Astrocyte (in vitro differentiated cells and primary cell): ENCODE measurements at regions not wholly inside any gene's neighbourhood (a gene's known extent, or its start where the extent isn't known, plus 50 kb on each side); places are given as distances from the start of the nearest gene placed in this dataset.

Experiments
- DNase-seq: peaks from one replicate; pipeline ENCODE4 v3.0.0-alpha.2; 2010; ENCODE audit warnings: low read depth
- FAIRE-seq: peaks from 2 replicates; lab custom pipeline; 2011; peaks lifted over from hg19 to GRCh38; lab: Jason Lieb, UNC
- H2AFZ ChIP-seq: 2 replicates; pipeline ENCODE4 v1.6.0; 2012; ENCODE audit warnings: low read depth, low read length, inconsistent platforms
- H3K27ac ChIP-seq: 2 replicates; pipeline ENCODE4 v1.5.1; 2011; ENCODE audit warnings: low read depth, low read length, inconsistent platforms
- H3K27me3 ChIP-seq: 2 replicates; pipeline ENCODE4 v1.6.0; 2011; ENCODE audit warnings: low read length, inconsistent platforms; ENCODE audit not compliant: insufficient read depth
- H3K36me3 ChIP-seq: 2 replicates; pipeline ENCODE4 v1.5.1; 2011; ENCODE audit warnings: low read length, inconsistent platforms; ENCODE audit not compliant: insufficient read depth
- H3K4me1 ChIP-seq: 2 replicates; pipeline ENCODE4 v1.5.1; 2011; ENCODE audit warnings: low read length, inconsistent platforms; ENCODE audit not compliant: insufficient read depth
- H3K4me2 ChIP-seq: 2 replicates; pipeline ENCODE4 v1.6.0; 2012; ENCODE audit warnings: low read length, inconsistent platforms
- H3K4me3 ChIP-seq: 2 replicates; pipeline ENCODE4 v1.5.1; 2011; ENCODE audit warnings: low read depth, mild to moderate bottlenecking, low read length, inconsistent platforms; ENCODE audit not compliant: insufficient read depth
- H3K79me2 ChIP-seq: 2 replicates; pipeline ENCODE4 v1.6.0; 2012; ENCODE audit warnings: mild to moderate bottlenecking, low read length, inconsistent platforms; ENCODE audit not compliant: insufficient read depth
- H3K9ac ChIP-seq: 2 replicates; pipeline ENCODE4 v1.6.0; 2012; ENCODE audit warnings: mild to moderate bottlenecking, low read length, inconsistent platforms
- H3K9me3 ChIP-seq: 2 replicates; pipeline ENCODE4 v1.5.1; 2012; ENCODE audit warnings: low read depth, mild to moderate bottlenecking, low read length, inconsistent platforms; ENCODE audit not compliant: insufficient read depth
- H4K20me1 ChIP-seq: 2 replicates; pipeline ENCODE4 v1.6.0; 2012; ENCODE audit warnings: low read length, inconsistent platforms; ENCODE audit not compliant: insufficient read depth
- H3K27ac Mint-ChIP-seq: one replicate; pipeline ENCODE4 v1.8.0; 2021; ENCODE audit warnings: mild to moderate bottlenecking, mixed read lengths; ENCODE audit not compliant: unreplicated experiment
- H3K27me3 Mint-ChIP-seq: one replicate; pipeline ENCODE4 v1.8.0; 2021; ENCODE audit warnings: low read depth, mixed read lengths; ENCODE audit not compliant: unreplicated experiment
- H3K36me3 Mint-ChIP-seq: one replicate; pipeline ENCODE4 v1.8.0; 2021; ENCODE audit warnings: low read depth, mixed read lengths; ENCODE audit not compliant: unreplicated experiment
- H3K4me1 Mint-ChIP-seq: one replicate; pipeline ENCODE4 v1.8.0; 2021; ENCODE audit warnings: low read depth, mixed read lengths; ENCODE audit not compliant: unreplicated experiment
- H3K4me3 Mint-ChIP-seq: one replicate; pipeline ENCODE4 v1.8.0; 2021; ENCODE audit warnings: mild to moderate bottlenecking, moderate library complexity, mixed read lengths; ENCODE audit not compliant: unreplicated experiment
- H3K9me3 Mint-ChIP-seq: one replicate; pipeline ENCODE4 v1.8.0; 2021; ENCODE audit warnings: mild to moderate bottlenecking, mixed read lengths; ENCODE audit not compliant: unreplicated experiment
- EZH2 ChIP-seq: IDR thresholded peaks from 2 replicates; pipeline ENCODE4 v1.6.1; 2012; ENCODE audit warnings: mild to moderate bottlenecking, low read length, inconsistent platforms; ENCODE audit not compliant: insufficient read depth
- TF ChIP-seq, protein P1 (sequence below): IDR thresholded peaks from 2 replicates; pipeline ENCODE4 v1.5.1; 2011; ENCODE audit warnings: low read depth, mild to moderate bottlenecking, inconsistent platforms, low read length, moderate library complexity; ENCODE audit not compliant: insufficient read depth

DNA sequence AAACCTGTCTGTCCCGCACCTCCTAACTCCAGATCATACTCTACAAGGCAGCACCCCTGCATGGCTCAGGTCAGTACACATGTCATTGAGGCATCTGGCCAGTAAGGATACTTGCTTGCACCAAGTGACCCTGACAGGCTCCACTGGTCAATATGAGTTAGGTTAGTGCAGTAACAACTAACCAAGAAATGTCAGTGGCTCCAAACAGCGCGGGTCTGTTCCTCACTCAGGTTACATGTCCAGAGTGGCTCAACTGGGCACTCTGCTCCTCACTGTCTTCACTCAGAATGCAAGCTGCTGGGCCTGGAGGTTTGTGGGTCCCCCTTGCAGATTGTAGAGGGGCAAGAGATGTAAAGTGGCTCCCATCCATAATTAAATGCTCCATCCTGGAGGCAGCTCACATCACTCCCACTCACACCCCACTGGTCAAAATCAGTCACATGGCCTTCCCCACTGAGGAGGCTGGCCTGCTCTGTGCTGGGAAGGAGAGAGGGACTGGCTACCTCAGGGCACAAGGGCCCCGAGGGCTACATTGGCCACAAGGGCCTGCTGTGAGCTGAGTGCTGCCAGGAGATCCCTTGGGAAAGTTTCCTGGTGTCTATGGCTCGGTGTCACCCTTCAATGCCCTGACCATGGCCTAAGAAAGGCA, 109.1 kb upstream of the GDF10 start:
- TF ChIP-seq, protein P1, sequence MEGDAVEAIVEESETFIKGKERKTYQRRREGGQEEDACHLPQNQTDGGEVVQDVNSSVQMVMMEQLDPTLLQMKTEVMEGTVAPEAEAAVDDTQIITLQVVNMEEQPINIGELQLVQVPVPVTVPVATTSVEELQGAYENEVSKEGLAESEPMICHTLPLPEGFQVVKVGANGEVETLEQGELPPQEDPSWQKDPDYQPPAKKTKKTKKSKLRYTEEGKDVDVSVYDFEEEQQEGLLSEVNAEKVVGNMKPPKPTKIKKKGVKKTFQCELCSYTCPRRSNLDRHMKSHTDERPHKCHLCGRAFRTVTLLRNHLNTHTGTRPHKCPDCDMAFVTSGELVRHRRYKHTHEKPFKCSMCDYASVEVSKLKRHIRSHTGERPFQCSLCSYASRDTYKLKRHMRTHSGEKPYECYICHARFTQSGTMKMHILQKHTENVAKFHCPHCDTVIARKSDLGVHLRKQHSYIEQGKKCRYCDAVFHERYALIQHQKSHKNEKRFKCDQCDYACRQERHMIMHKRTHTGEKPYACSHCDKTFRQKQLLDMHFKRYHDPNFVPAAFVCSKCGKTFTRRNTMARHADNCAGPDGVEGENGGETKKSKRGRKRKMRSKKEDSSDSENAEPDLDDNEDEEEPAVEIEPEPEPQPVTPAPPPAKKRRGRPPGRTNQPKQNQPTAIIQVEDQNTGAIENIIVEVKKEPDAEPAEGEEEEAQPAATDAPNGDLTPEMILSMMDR: no peak
- no peak for TF ChIP-seq EZH2
- Mint-ChIP-seq H3K4me3 (no peak overlapping the region), H3K27me3 (peaks cover 44% of the 10 kb centered on the region), H3K9me3 (peaks cover 3% of the 10 kb centered on the region), H3K4me1 (no peaks in the 10 kb centered on the region), H3K36me3 (no peaks in the 10 kb centered on the region), H3K27ac (no peak overlapping the region)
- no peak overlapping the region for H3K9ac ChIP-seq
- H4K20me1 ChIP-seq: no peaks in the 10 kb centered on the region
- no peak overlapping the region for H3K27ac ChIP-seq
- no peaks in the 10 kb centered on the region for H3K4me1 ChIP-seq
- no peaks in the 10 kb centered on the region for H3K36me3 ChIP-seq
- H3K9me3 ChIP-seq: no peaks in the 10 kb centered on the region
- H3K27me3 ChIP-seq: no peaks in the 10 kb centered on the region
- no peaks in the 10 kb centered on the region for H3K79me2 ChIP-seq
- DNase-seq (no peak), FAIRE-seq (no peak)
- H3K4me2 ChIP-seq: no peak overlapping the region
- H3K4me3 ChIP-seq: no peak overlapping the region
- peak overlapping the region; percentile 18 for H2AFZ ChIP-seq

DNA sequence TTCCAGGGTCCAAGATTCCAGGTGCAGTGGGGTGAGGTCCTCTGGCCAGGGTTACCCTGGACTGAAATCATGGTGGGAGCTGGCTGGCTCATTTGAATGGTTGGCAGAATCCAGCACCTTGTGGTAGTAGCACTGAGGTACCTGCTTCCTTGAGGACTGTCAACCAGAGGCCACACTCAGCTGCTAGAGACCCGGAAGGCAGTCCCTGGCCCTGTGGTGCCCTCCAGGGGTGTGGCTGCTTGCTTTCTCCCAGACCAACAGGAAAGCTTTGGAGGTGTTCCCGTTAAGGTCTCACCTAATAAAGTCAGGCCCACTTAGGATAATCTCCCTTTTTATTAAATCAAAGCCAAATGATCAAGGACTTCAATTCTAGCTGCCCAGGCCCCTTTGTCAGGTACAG, 107.7 kb upstream of the GDF10 start:
- H3K4me3 Mint-ChIP-seq: no peak overlapping the region
- no peak for FAIRE-seq
- H3K27me3 Mint-ChIP-seq: peaks cover 37% of the 10 kb centered on the region
- no peaks in the 10 kb centered on the region for H3K27me3 ChIP-seq
- H3K27ac Mint-ChIP-seq: no peak overlapping the region
- DNase-seq: no peak
- H3K4me1 ChIP-seq: no peaks in the 10 kb centered on the region
- TF ChIP-seq, protein P1: no peak
- no peak for TF ChIP-seq EZH2
- no peaks in the 10 kb centered on the region for H4K20me1 ChIP-seq
- no peaks in the 10 kb centered on the region for H3K4me1 Mint-ChIP-seq
- no peak overlapping the region for H3K27ac ChIP-seq
- no peaks in the 10 kb centered on the region for H3K36me3 Mint-ChIP-seq
- no peak overlapping the region for H2AFZ ChIP-seq
- no peaks in the 10 kb centered on the region for H3K36me3 ChIP-seq
- H3K79me2 ChIP-seq: no peaks in the 10 kb centered on the region
- H3K9me3 Mint-ChIP-seq: peaks cover 6% of the 10 kb centered on the region
- no peak overlapping the region for H3K4me2 ChIP-seq
- no peak overlapping the region for H3K4me3 ChIP-seq
- H3K9ac ChIP-seq: no peak overlapping the region
- no peaks in the 10 kb centered on the region for H3K9me3 ChIP-seq

DNA sequence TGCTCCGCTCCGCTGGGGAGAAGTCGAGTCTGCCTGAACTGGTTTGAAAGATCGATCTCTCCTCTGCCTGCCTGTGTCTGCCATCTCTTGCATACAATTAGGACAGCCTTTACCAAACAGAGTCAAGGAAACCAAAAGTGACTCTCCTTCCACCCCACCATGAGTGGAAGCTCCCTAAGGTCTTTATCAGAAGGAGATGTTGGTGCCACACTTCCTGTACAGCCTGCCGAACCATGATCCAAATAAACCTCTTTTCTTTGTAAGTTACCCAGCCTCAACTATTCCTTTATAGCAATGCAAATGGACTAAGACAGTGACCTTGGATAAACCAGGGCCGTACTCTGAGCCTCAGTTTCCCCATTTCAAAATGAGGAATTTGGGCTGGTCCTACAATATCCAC, 106.3 kb upstream of the GDF10 start:
- H3K27ac Mint-ChIP-seq: no peak overlapping the region

More for the DNA sequence above, 106.3 kb upstream of the GDF10 start:
- TF ChIP-seq, protein P1: no peak
- TF ChIP-seq EZH2: no peak
- H3K27me3 ChIP-seq: no peaks in the 10 kb centered on the region
- peaks cover 27% of the 10 kb centered on the region for H3K27me3 Mint-ChIP-seq
- FAIRE-seq (no peak), DNase-seq (no peak)
- no peak overlapping the region for H3K27ac ChIP-seq
- H3K9me3 ChIP-seq: no peaks in the 10 kb centered on the region
- H3K4me1 ChIP-seq: no peaks in the 10 kb centered on the region
- H3K4me1 Mint-ChIP-seq: no peaks in the 10 kb centered on the region
- no peak overlapping the region for H3K4me3 Mint-ChIP-seq
- H4K20me1 ChIP-seq: no peaks in the 10 kb centered on the region
- no peaks in the 10 kb centered on the region for H3K36me3 Mint-ChIP-seq
- no peaks in the 10 kb centered on the region for H3K79me2 ChIP-seq
- no peaks in the 10 kb centered on the region for H3K36me3 ChIP-seq
- H3K9me3 Mint-ChIP-seq: peaks cover 2% of the 10 kb centered on the region
- H3K9ac ChIP-seq: no peak overlapping the region
- H3K4me3 ChIP-seq: no peak overlapping the region
- no peak overlapping the region for H3K4me2 ChIP-seq
- no peak overlapping the region for H2AFZ ChIP-seq
